Colonic mucosa (tissue), 4 donors: ENCODE measurements at regions not wholly inside any gene's neighbourhood (a gene's known extent, or its start where the extent isn't known, plus 50 kb on each side); places are given as distances from the start of the nearest gene placed in this dataset.

Experiments
- DNase-seq: peaks from one replicate; pipeline ENCODE4 v3.0.0-alpha.2; 2020
- H3K27ac ChIP-seq: fragments of 200-600 bp; one replicate; pipeline ENCODE4 v1.8.0; 2021
- H3K27me3 ChIP-seq: fragments of 200-600 bp; one replicate; pipeline ENCODE4 v1.8.0; 2021
- H3K36me3 ChIP-seq: fragments of 200-600 bp; one replicate; pipeline ENCODE4 v1.8.0; 2021
- H3K4me1 ChIP-seq: fragments of 200-600 bp; one replicate; pipeline ENCODE4 v1.8.0; 2021; ENCODE audit warnings: mild to moderate bottlenecking
- H3K4me3 ChIP-seq: fragments of 200-600 bp; one replicate; pipeline ENCODE4 v1.8.0; 2021
- H3K9ac ChIP-seq, 2 donors: one replicate each; pipeline ENCODE4 v1.7.0; 2013; ENCODE audit warnings: control low read depth in 2 of 2, low read depth in 2 of 2, low read length in 2 of 2
- H3K9me3 ChIP-seq: fragments of 200-600 bp; one replicate; pipeline ENCODE4 v1.8.0; 2021
- intact Hi-C: fragments of 100-400 bp; cut with DNase I; formaldehyde crosslinking; loops from one replicate; pipeline ENCODE4 v1.14.1; 2022
- TF ChIP-seq, protein P1 (sequence below): fragments of 200-600 bp; IDR thresholded peaks from one replicate; pipeline ENCODE4 v1.8.0; 2022; ENCODE audit warnings: antibody characterized with exemption, mild to moderate bottlenecking
- donor health status: healthy.
- donor health status: DM: no; HTN: no; CAD: no.
- donor health status: DM: no; HTN: no; CAD: no.

DNA sequence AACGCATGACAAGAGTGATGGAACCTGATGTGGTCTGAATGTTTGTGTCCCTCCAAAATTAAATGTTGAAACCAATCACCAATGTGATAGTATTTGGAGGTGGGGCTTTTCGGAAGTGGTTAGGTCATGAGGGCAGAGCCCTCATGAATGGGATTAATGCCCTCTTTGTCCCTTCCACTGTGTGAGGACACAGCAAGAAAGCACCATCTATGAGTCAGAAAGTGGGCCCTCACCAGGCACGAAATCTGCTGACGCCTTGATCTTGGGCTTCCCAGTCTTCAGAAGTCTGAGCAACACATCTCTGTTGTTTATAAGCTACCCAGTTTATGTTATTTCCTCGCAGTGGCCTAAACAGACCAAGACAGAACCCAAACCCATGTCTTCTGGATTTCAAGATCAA, 244.0 kb upstream of the JAG1 start:
- Histone ChIP-seq H3K27ac (no peak overlapping the region), H3K9me3 (no peaks in the 10 kb centered on the region), H3K4me1 (no peaks in the 10 kb centered on the region), H3K36me3 (no peaks in the 10 kb centered on the region), H3K4me3 (no peak overlapping the region), H3K27me3 (no peaks in the 10 kb centered on the region), H3K9ac (no peak overlapping the region)
- intact Hi-C loops, result no loop called here
- no peak for DNase-seq
- TF ChIP-seq, protein P1, sequence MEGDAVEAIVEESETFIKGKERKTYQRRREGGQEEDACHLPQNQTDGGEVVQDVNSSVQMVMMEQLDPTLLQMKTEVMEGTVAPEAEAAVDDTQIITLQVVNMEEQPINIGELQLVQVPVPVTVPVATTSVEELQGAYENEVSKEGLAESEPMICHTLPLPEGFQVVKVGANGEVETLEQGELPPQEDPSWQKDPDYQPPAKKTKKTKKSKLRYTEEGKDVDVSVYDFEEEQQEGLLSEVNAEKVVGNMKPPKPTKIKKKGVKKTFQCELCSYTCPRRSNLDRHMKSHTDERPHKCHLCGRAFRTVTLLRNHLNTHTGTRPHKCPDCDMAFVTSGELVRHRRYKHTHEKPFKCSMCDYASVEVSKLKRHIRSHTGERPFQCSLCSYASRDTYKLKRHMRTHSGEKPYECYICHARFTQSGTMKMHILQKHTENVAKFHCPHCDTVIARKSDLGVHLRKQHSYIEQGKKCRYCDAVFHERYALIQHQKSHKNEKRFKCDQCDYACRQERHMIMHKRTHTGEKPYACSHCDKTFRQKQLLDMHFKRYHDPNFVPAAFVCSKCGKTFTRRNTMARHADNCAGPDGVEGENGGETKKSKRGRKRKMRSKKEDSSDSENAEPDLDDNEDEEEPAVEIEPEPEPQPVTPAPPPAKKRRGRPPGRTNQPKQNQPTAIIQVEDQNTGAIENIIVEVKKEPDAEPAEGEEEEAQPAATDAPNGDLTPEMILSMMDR, result no peak

DNA sequence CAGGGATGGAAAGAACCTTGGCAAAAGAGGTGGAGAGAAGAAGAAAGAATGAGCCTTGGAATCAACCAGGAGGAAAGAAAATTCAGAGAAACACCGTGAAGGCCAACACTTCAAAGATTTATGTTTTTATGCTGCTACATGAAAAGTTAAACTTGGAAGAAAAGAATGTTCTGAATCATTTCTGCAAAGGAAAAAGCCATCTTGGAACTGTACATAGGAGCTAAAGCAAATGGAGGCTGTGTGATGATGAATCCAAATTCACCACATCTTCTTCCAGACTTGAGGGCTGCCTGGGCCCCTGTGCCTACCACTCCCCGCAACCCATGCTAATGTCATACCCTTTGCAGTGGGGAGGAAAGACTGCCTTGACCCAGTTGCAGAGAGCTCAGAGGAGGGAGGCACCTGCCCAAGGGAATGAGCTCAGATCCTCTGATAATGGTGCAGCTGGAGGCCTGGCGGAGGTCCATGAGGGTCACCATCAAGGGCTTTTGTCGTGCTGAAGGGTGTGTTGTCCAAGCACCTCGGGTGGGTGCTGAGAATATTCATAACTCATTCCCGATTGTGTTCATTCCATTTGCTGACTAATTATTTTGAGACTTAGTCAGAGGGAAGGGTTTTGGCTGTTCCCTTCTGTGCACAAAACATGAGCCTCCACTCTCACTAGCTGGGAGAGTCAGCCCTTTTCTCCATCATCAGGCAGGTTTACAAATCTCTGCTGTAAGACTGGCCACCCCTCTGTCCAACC, 245.8 kb upstream of the JAG1 start:
- no peak for DNase-seq
- intact Hi-C loops, result no loop called here
- H3K4me3 ChIP-seq, result no peak overlapping the region
- H3K27ac ChIP-seq, result no peak overlapping the region
- H3K9ac ChIP-seq, result no peak overlapping the region
- TF ChIP-seq, protein P1, result no peak
- H3K4me1 ChIP-seq, result no peaks in the 10 kb centered on the region
- H3K9me3 ChIP-seq, result no peaks in the 10 kb centered on the region
- H3K36me3 ChIP-seq, result no peaks in the 10 kb centered on the region
- H3K27me3 ChIP-seq, result no peaks in the 10 kb centered on the region

DNA sequence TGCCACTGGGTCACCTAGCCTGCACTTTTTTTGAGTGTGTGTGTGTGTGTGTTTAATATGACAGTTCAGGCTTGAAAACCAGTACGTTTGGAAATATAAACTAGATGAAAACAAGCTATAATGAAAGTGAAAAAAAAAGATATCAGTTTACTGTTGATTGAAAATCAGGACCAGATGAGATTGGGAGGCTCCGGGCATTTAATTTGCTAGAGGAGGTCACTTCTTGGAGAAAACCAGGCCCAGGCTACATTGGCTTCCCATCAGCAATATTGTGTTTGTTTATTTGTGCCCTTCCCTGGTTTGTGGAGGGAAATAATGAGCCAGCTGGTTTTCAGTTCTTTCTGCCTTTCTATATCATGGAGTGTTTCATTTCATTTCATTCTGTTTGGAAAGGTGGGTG, 246.6 kb upstream of the JAG1 start:
- Histone ChIP-seq H3K27ac (no peak overlapping the region), H3K4me1 (no peaks in the 10 kb centered on the region), H3K36me3 (no peaks in the 10 kb centered on the region), H3K4me3 (no peak overlapping the region), H3K27me3 (no peaks in the 10 kb centered on the region), H3K9ac (no peak overlapping the region), H3K9me3 (no peaks in the 10 kb centered on the region)
- DNase-seq, result no peak
- TF ChIP-seq, protein P1, result no peak
- intact Hi-C loops, result no loop called here

DNA sequence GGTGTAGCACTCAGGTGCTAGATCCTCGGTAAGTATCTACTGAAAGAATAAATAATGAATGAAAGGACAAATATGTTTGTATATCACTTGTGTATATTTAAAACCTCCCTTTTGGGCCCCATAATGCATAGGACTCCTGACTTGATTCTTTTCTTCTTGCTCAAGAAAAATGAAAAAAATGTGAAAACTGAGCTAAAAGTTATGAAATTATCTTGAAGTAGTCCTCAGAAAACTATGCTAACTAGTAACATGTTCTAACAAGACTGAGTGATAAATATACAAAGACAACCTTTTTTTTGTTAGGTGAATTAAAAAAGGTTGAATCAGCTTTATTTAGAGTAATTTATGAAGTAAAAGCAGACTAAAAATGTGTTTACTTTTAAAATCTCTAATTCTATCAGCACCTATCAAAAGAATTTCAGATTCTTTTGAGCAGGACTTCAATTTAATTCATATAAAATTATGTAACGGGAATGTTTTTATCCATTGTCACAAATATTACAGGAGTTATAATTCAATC, 247.8 kb upstream of the JAG1 start:
- H3K36me3 ChIP-seq, result no peaks in the 10 kb centered on the region
- H3K4me1 ChIP-seq, result no peaks in the 10 kb centered on the region
- no peak overlapping the region for H3K4me3 ChIP-seq
- no peak overlapping the region for H3K27ac ChIP-seq
- no peak for DNase-seq
- H3K27me3 ChIP-seq, result no peaks in the 10 kb centered on the region
- no peak overlapping the region for H3K9ac ChIP-seq
- H3K9me3 ChIP-seq, result no peaks in the 10 kb centered on the region
- TF ChIP-seq, protein P1, result no peak
- intact Hi-C loops, result no loop called here

DNA sequence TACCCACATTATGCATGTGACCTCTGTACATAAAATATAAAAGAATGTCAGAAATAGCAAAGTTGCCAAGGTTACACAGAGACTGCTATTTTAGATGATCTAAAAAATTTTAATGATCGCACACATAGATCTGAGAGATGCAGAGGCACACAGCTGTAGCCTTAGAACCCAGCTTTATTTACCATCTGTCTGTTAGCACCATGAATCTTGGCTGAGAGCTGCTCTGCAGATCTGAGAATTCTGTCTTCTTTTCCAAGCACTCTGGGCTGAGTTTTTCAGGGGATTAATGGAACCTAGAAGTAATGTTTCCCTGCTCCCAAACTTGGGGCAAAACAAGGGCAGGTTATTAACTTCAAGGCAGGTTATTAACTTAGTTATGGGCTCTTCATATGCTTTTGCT, 248.7 kb upstream of the JAG1 start:
- Histone ChIP-seq H3K4me3 (no peak overlapping the region), H3K36me3 (no peaks in the 10 kb centered on the region), H3K27ac (no peak overlapping the region), H3K9ac (no peak overlapping the region), H3K9me3 (no peaks in the 10 kb centered on the region), H3K4me1 (no peaks in the 10 kb centered on the region), H3K27me3 (no peaks in the 10 kb centered on the region)
- TF ChIP-seq, protein P1, result no peak
- intact Hi-C loops, result no loop called here
- no peak for DNase-seq
